GM12878 (cell line): ENCODE measurements at regions not wholly inside any gene's neighbourhood (a gene's known extent, or its start where the extent isn't known, plus 50 kb on each side); places are given as distances from the start of the nearest gene placed in this dataset.

Experiments
- BACH1 ChIP-seq: fragments of 450-650 bp; IDR thresholded peaks from 2 replicates; pipeline ENCODE4 v1.6.1; 2017; ENCODE audit warnings: mild to moderate bottlenecking, borderline replicate concordance
- HCFC1 ChIP-seq: fragments of 150-350 bp; IDR thresholded peaks from 2 replicates; pipeline ENCODE4 v1.6.1; 2014; ENCODE audit warnings: low read length
- POLR2A ChIP-seq: IDR thresholded peaks from 2 replicates; pipeline ENCODE4 v1.6.1; 2011; ENCODE audit warnings: low read depth, mild to moderate bottlenecking, low read length
- TF ChIP-seq, protein P1 (sequence below): IDR thresholded peaks from 2 replicates; pipeline ENCODE4 v1.6.1; 2012; ENCODE audit warnings: low read depth, low read length, improper control_type of control experiment

DNA sequence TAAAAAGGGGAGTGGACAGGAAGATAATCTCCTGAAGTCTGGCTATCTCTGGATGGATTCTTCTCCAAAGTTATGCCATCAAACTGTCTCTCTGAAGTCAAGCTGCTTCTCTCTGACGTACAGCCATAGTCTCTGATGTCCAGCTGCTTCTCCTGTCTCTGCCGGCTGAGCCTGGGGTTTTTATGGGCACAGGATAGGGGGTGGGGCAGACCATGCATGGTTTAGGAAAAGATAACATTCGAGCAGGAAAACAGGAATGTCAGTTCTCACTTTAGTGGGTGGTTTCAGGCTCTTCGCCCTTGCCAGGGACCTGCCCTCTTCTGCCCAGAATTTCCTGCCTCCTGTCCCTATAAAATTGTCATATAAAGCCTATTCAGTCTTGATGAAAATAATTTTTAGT, 110.9 kb upstream of the ROBO1 start:
- no peak for TF ChIP-seq POLR2A
- no peak for TF ChIP-seq BACH1
- TF ChIP-seq, protein P1, sequence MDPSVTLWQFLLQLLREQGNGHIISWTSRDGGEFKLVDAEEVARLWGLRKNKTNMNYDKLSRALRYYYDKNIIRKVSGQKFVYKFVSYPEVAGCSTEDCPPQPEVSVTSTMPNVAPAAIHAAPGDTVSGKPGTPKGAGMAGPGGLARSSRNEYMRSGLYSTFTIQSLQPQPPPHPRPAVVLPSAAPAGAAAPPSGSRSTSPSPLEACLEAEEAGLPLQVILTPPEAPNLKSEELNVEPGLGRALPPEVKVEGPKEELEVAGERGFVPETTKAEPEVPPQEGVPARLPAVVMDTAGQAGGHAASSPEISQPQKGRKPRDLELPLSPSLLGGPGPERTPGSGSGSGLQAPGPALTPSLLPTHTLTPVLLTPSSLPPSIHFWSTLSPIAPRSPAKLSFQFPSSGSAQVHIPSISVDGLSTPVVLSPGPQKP: no peak
- TF ChIP-seq HCFC1: no peak
